ENCODE measurements at regions not wholly inside any gene's neighbourhood (a gene's known extent, or its start where the extent isn't known, plus 50 kb on each side); places are given as distances from the start of the nearest gene placed in this dataset.

DNA sequence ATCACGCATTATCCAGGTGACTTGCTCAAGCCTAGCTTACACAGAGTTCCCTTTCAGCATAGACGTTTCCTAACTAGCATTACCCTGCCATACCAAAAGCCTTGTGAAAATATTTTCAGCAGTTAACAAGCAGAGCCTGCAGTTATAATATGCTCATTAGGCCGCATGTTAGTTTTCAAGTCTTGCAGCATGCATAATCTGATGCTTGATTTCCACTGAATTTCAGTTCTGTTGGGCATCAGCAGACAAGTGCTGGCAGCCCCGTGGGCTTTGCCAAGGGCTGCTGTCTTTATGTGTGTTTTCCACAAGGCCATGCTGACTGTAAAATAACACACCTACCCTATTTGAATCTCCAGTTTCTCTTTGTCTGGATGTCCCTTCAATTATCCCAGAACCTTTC, 491.0 kb upstream of the WWC1 start:
- intact Hi-C loops (cut with DNase I; ENCODE audit: low total_unique reads) = no loop called here
- Histone ChIP-seq H3K36me3 (no peaks in the 10 kb centered on the region), H3K27me3 (replicated peaks in 1 of 7) (no peaks in the 10 kb centered on the region), H3K4me3 (no peak overlapping the region), H3K9me3 (no peaks in the 10 kb centered on the region), H3K4me1 (no peaks in the 10 kb centered on the region), H3K27ac (no peak overlapping the region)
- no peak for DNase-seq
- TF ChIP-seq, protein P1, sequence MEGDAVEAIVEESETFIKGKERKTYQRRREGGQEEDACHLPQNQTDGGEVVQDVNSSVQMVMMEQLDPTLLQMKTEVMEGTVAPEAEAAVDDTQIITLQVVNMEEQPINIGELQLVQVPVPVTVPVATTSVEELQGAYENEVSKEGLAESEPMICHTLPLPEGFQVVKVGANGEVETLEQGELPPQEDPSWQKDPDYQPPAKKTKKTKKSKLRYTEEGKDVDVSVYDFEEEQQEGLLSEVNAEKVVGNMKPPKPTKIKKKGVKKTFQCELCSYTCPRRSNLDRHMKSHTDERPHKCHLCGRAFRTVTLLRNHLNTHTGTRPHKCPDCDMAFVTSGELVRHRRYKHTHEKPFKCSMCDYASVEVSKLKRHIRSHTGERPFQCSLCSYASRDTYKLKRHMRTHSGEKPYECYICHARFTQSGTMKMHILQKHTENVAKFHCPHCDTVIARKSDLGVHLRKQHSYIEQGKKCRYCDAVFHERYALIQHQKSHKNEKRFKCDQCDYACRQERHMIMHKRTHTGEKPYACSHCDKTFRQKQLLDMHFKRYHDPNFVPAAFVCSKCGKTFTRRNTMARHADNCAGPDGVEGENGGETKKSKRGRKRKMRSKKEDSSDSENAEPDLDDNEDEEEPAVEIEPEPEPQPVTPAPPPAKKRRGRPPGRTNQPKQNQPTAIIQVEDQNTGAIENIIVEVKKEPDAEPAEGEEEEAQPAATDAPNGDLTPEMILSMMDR (IDR thresholded peaks at IDR 0.05 in 8 of 11, conservative IDR thresholded peaks at IDR 0.05 in 3 of 11) = no peak
- no peak for TF ChIP-seq POLR2A (IDR thresholded peaks at IDR 0.05)
- TF ChIP-seq POLR2AphosphoS5 (IDR thresholded peaks at IDR 0.05) = no peak
- WGBS, 5 donors = 75 to 89% (median 79%) methylated on average over 4 of the region's 4 CpGs

DNA sequence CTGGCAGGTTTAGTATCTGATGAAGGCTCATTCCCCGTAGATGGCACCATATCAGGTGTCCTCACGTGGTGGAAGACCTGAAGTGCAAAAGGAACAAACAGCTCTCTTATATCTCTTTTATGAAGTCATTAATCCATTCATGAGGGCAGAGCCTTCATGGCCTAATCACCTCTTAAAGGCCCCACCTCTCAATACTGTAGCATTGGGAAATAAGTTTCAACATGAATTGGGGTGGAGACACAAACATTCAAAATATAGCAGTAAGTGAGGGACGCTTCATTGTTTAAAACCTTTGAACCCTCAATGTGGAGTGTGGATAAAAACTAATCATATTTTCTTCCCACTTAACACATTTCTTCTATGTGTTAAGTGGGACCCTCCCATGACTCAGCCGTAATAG, 489.4 kb upstream of the WWC1 start:
- Histone ChIP-seq H3K27me3 (replicated peaks in 1 of 7) (no peaks in the 10 kb centered on the region), H3K36me3 (no peaks in the 10 kb centered on the region), H3K9me3 (no peaks in the 10 kb centered on the region), H3K27ac (no peak overlapping the region), H3K4me3 (no peak overlapping the region), H3K4me1 (no peaks in the 10 kb centered on the region)
- intact Hi-C loops (cut with DNase I; ENCODE audit: low total_unique reads) = no loop called here
- 84 to 94% (median 89%) methylated on average over 4 of the region's 4 CpGs for WGBS, 5 donors
- DNase-seq = no peak
- TF ChIP-seq, protein P1 (IDR thresholded peaks at IDR 0.05 in 8 of 11, conservative IDR thresholded peaks at IDR 0.05 in 3 of 11) = no peak
- TF ChIP-seq POLR2A (IDR thresholded peaks at IDR 0.05) (no peak), POLR2AphosphoS5 (IDR thresholded peaks at IDR 0.05) (no peak)

DNA sequence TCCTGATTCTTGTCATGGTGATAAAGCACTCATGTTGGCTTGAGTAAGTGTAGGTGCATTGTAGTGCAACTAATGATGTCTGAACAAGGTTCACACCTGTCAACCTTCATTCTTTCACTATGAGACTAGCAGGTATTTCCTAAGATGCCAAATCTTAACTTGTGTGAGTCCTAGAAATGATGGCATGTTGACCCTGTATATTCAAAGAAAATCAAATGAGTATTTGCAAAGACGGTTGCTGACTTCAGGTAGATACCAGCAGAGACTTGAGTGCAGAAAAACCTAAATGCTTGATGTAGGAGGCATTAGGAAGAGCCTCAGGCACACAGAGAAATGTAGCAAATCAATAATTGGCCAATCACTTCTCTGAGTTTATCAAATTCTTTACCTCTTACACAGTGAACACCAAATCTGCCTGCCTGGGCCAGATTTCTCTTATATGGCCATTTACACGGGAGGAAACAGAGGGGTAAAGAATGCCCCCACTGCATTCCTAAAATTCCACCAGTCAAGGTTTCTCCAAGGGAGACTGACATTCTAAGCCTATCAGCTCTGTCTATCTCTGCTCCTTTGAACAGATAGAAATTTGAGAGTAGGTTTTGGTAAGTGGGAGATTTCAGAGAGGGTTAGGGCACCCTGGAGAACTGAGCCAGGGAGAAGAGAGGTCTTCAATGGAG, 488.6 kb upstream of the WWC1 start:
- intact Hi-C loops (cut with DNase I; ENCODE audit: low total_unique reads) = no loop called here
- Histone ChIP-seq H3K27ac (no peak overlapping the region), H3K36me3 (no peaks in the 10 kb centered on the region), H3K4me3 (no peak overlapping the region), H3K27me3 (replicated peaks in 1 of 7) (no peaks in the 10 kb centered on the region), H3K9me3 (no peaks in the 10 kb centered on the region), H3K4me1 (no peaks in the 10 kb centered on the region)
- TF ChIP-seq POLR2AphosphoS5 (IDR thresholded peaks at IDR 0.05) = no peak
- TF ChIP-seq POLR2A (IDR thresholded peaks at IDR 0.05) = no peak
- TF ChIP-seq, protein P1 (IDR thresholded peaks at IDR 0.05 in 8 of 11, conservative IDR thresholded peaks at IDR 0.05 in 3 of 11) = no peak
- DNase-seq = no peak
- 45 to 60% (median 55%) methylated on average over 2 of the region's 2 CpGs for WGBS, 5 donors

DNA sequence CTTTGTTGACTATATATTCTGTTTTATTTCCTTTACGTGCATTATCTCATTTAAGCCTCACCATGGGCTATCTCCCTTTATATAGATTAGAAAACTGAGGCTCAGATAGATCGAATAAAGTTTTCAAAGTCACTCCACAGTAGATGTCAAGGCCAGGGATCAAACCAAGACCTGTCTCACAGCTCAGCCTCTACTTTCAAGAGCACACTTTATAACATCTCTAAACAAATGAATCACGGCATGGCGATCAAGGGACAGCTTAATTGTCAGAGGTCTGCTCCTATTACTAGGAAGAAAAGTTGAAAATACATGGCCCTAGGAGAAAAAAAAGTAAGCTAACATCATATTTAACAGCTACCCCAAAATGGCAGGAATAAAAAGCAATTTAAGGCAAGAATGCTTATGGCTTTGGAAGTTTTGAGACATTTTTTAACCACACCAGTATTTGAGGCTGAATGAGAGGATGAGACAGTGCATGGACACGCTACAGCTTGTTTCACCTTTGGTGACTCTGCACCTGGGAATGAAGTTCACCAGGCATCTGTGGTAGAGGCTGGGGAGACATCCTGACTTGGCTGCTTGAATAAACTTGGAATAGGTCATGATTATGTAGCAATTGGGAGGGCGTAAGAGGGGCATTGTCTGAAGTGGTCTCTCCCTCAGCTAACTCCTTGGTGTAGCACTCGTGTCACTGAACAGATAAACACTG, 486.8 kb upstream of the WWC1 start:
- WGBS, 5 donors = 77 to 90% (median 86%) methylated on average over 7 of the region's 7 CpGs
- TF ChIP-seq POLR2A (IDR thresholded peaks at IDR 0.05) = no peak
- TF ChIP-seq POLR2AphosphoS5 (IDR thresholded peaks at IDR 0.05) = no peak
- TF ChIP-seq, protein P1 (IDR thresholded peaks at IDR 0.05 in 8 of 11, conservative IDR thresholded peaks at IDR 0.05 in 3 of 11) = no peak
- intact Hi-C loops (cut with DNase I; ENCODE audit: low total_unique reads) = no loop called here
- no peaks in the 10 kb centered on the region for H3K9me3 ChIP-seq
- no peak overlapping the region for H3K27ac ChIP-seq
- no peaks in the 10 kb centered on the region for H3K4me1 ChIP-seq
- no peak for DNase-seq
- no peaks in the 10 kb centered on the region for H3K36me3 ChIP-seq
- H3K4me3 ChIP-seq = no peak overlapping the region
- H3K27me3 ChIP-seq (replicated peaks in 1 of 7) = no peaks in the 10 kb centered on the region
